ENCODE measurements at regions not wholly inside any gene's neighbourhood (a gene's known extent, or its start where the extent isn't known, plus 50 kb on each side); places are given as distances from the start of the nearest gene placed in this dataset.

- Histone ChIP-seq H3K27me3 (ENCODE audit: insufficient read depth, low read length) (no peaks in the 10 kb centered on the region), H3T11ph (ENCODE audit: low read length) (no peak overlapping the region), H4K8ac (replicated peaks; ENCODE audit: insufficient read length, low read depth, low read length) (no peak overlapping the region), H3K9me3 (ENCODE audit: control insufficient read depth, low read depth, low read length) (no peaks in the 10 kb centered on the region), H2BK20ac (ENCODE audit: low read depth, low read length, poor library complexity, severe bottlenecking) (no peak overlapping the region), H2AFZ (ENCODE audit: low read length) (no peak overlapping the region), H3K23me2 (ENCODE audit: insufficient read length, low read depth, low read length, poor library complexity, severe bottlenecking) (no peaks in the 10 kb centered on the region), H3K9ac (ENCODE audit: extremely low read depth, insufficient read length, low read length) (no peak overlapping the region), H4K5ac (ENCODE audit: insufficient read length, low read depth, low read length) (no peak overlapping the region), H3K56ac (ENCODE audit: insufficient read length, low read depth, low read length) (no peak overlapping the region), H4K20me1 (ENCODE audit: control insufficient read depth, insufficient read depth, insufficient read length) (no peaks in the 10 kb centered on the region), H3K79me1 (ENCODE audit: insufficient read depth, low read depth, low read length, poor library complexity, severe bottlenecking) (no peaks in the 10 kb centered on the region), H2BK120ac (ENCODE audit: low read depth, low read length, poor library complexity, severe bottlenecking) (no peak overlapping the region), H3K14ac (ENCODE audit: insufficient read depth, low read length) (no peak overlapping the region), H3K27ac (ENCODE audit: insufficient read length, low read depth, low read length) (no peak overlapping the region), H2AK5ac (ENCODE audit: insufficient read length, low read length) (no peak overlapping the region), H3K4me2 (ENCODE audit: insufficient read depth, insufficient read length, low read length) (no peak overlapping the region), H3K23ac (ENCODE audit: insufficient read length, low read depth, low read length) (no peak overlapping the region), H4K91ac (ENCODE audit: insufficient read length, low read depth, low read length) (no peak overlapping the region), H3K4ac (ENCODE audit: low read depth, low read length) (no peak overlapping the region), H2BK15ac (ENCODE audit: low read depth, low read length) (no peak overlapping the region), H3K4me1 (ENCODE audit: insufficient read depth, low read length) (no peaks in the 10 kb centered on the region), H3K79me2 (ENCODE audit: insufficient read depth, low read length) (no peaks in the 10 kb centered on the region), H3K18ac (ENCODE audit: insufficient read length, low read depth, low read length) (no peak overlapping the region), H2BK5ac (ENCODE audit: insufficient read length, low read length) (no peak overlapping the region), H2BK12ac (ENCODE audit: insufficient read length, low read depth, low read length) (no peak overlapping the region)
- Mint-ChIP-seq H3K4me3 (no peak overlapping the region), H3K36me3 (ENCODE audit: insufficient read depth in 1 of 3, low read depth in 3 of 3) (no peaks in the 10 kb centered on the region), H3K4me1 (no peaks in the 10 kb centered on the region), H3K27ac (no peak overlapping the region), H3K9me3 (no peaks in the 10 kb centered on the region), H3K27me3 (ENCODE audit: low read depth) (no peaks in the 10 kb centered on the region)
- no CpG with 5 or more reads among the region's 1 CpG for WGBS (ENCODE audit: extremely low coverage, insufficient read length, low lambda C conversion rate)
- DNase-seq: no peak
- no peak for TF ChIP-seq CTCF (conservative IDR thresholded peaks at IDR 0.05)
Observed at GRCh38 chr4:176440698-176441097, 120.9 kb downstream of the SPCS3 start.
